ENCODE measurements at regions not wholly inside any gene's neighbourhood (a gene's known extent, or its start where the extent isn't known, plus 50 kb on each side); places are given as distances from the start of the nearest gene placed in this dataset.

GRCh38 chr6:9009931-9010330, 574.6 kb upstream of the SLC35B3 start:
- H3K36me3 ChIP-seq (ENCODE audit: low read depth, low read length): no peaks in the 10 kb centered on the region
- ChIA-PET POLR2A (ENCODE audit: unreplicated experiment) (no interaction called here), CTCF (no interaction called here)
- BruUV-seq (replicated peaks): no TSS peak
- ATAC-seq (no peak), DNase-seq (no peak)
- H4K20me1 ChIP-seq (ENCODE audit: low read length): no peaks in the 10 kb centered on the region
- no peak for TF ChIP-seq EZH2phosphoT487 (IDR thresholded peaks at IDR 0.05; ENCODE audit: borderline replicate concordance, low read length)
- TF ChIP-seq CTCF (conservative IDR thresholded peaks at IDR 0.05; ENCODE audit: low read depth, low read length): no peak
- no peak for TF ChIP-seq EZH2 (IDR thresholded peaks at IDR 0.05; ENCODE audit: low read length, unreplicated experiment)
- no peak overlapping the region for H3K4me3 ChIP-seq (ENCODE audit: low read length)
- no peaks in the 10 kb centered on the region for H3K9me2 ChIP-seq (replicated peaks; ENCODE audit: low read length)
- H2AFZ ChIP-seq (ENCODE audit: low read length): no peak overlapping the region
- no peaks in the 10 kb centered on the region for H3K4me1 ChIP-seq (ENCODE audit: insufficient read depth, low read length)
- H3K27ac ChIP-seq (ENCODE audit: low read length): no peak overlapping the region
- no peaks in the 10 kb centered on the region for H3F3A ChIP-seq (ENCODE audit: low read length, unreplicated experiment)
- intact Hi-C loops (cut with micrococcal nuclease): no loop called here
- no peak overlapping the region for H3K9ac ChIP-seq (ENCODE audit: low read length)
- H3K9me3 ChIP-seq (ENCODE audit: low read length): no peaks in the 10 kb centered on the region
- no peaks in the 10 kb centered on the region for H3K79me2 ChIP-seq (ENCODE audit: low read length)
- H3K27me3 ChIP-seq (ENCODE audit: low read length): no peaks in the 10 kb centered on the region
- H3K4me2 ChIP-seq (ENCODE audit: low read length): no peak overlapping the region

- Histone ChIP-seq H3F3A (ENCODE audit: low read length, unreplicated experiment) (no peaks in the 10 kb centered on the region), H3K4me2 (ENCODE audit: low read length) (no peak overlapping the region), H3K4me3 (ENCODE audit: low read length) (no peak overlapping the region), H3K9ac (ENCODE audit: low read length) (no peak overlapping the region), H4K20me1 (ENCODE audit: low read length) (no peaks in the 10 kb centered on the region), H3K9me3 (ENCODE audit: low read length) (no peaks in the 10 kb centered on the region), H3K36me3 (ENCODE audit: low read depth, low read length) (no peaks in the 10 kb centered on the region), H3K27me3 (ENCODE audit: low read length) (peaks cover 10% of the 10 kb centered on the region; the same call in 1 of the 2 replicates), H3K9me2 (replicated peaks; ENCODE audit: low read length) (no peaks in the 10 kb centered on the region), H3K27ac (ENCODE audit: low read length) (no peak overlapping the region), H3K4me1 (ENCODE audit: insufficient read depth, low read length) (no peaks in the 10 kb centered on the region), H2AFZ (ENCODE audit: low read length) (no peak overlapping the region), H3K79me2 (ENCODE audit: low read length) (no peaks in the 10 kb centered on the region)
- no TSS peak for BruUV-seq (replicated peaks)
- no peak for ATAC-seq
- no peak for TF ChIP-seq EZH2phosphoT487 (IDR thresholded peaks at IDR 0.05; ENCODE audit: borderline replicate concordance, low read length)
- no peak for TF ChIP-seq EZH2 (IDR thresholded peaks at IDR 0.05; ENCODE audit: low read length, unreplicated experiment)
- TF ChIP-seq CTCF (conservative IDR thresholded peaks at IDR 0.05; ENCODE audit: low read depth, low read length): no peak
- CTCF ChIA-PET: no interaction called here
- POLR2A ChIA-PET (ENCODE audit: unreplicated experiment): no interaction called here
- intact Hi-C loops (cut with micrococcal nuclease): no loop called here
- DNase-seq: no peak
Observed at GRCh38 chr6:9007027-9007426, 571.7 kb upstream of the SLC35B3 start.

- DNase-seq: no peak
- POLR2A ChIA-PET (ENCODE audit: unreplicated experiment): no interaction called here
- no peaks in the 10 kb centered on the region for H3K9me2 ChIP-seq (replicated peaks; ENCODE audit: low read length)
Observed at GRCh38 chr6:9002833-9003232, 567.5 kb upstream of the SLC35B3 start.

More at GRCh38 chr6:9002833-9003232, 567.5 kb upstream of the SLC35B3 start:
- H3K36me3 ChIP-seq (ENCODE audit: low read depth, low read length): no peaks in the 10 kb centered on the region
- H3K9me3 ChIP-seq (ENCODE audit: low read length): no peaks in the 10 kb centered on the region
- no peak for ATAC-seq
- CTCF ChIA-PET: no interaction called here
- no peak overlapping the region for H3K4me2 ChIP-seq (ENCODE audit: low read length)
- no peak overlapping the region for H3K9ac ChIP-seq (ENCODE audit: low read length)
- no peaks in the 10 kb centered on the region for H4K20me1 ChIP-seq (ENCODE audit: low read length)
- BruUV-seq (replicated peaks): no TSS peak
- TF ChIP-seq CTCF (conservative IDR thresholded peaks at IDR 0.05; ENCODE audit: low read depth, low read length) (no peak), EZH2 (IDR thresholded peaks at IDR 0.05; ENCODE audit: low read length, unreplicated experiment) (no peak), EZH2phosphoT487 (IDR thresholded peaks at IDR 0.05; ENCODE audit: borderline replicate concordance, low read length) (no peak)
- H3K27ac ChIP-seq (ENCODE audit: low read length): no peak overlapping the region
- H3K79me2 ChIP-seq (ENCODE audit: low read length): no peaks in the 10 kb centered on the region
- H3F3A ChIP-seq (ENCODE audit: low read length, unreplicated experiment): no peaks in the 10 kb centered on the region
- H3K4me1 ChIP-seq (ENCODE audit: insufficient read depth, low read length): no peaks in the 10 kb centered on the region
- intact Hi-C loops (cut with micrococcal nuclease): no loop called here
- no peak overlapping the region for H3K4me3 ChIP-seq (ENCODE audit: low read length)
- peaks cover 13% of the 10 kb centered on the region for H3K27me3 ChIP-seq (ENCODE audit: low read length)
- H2AFZ ChIP-seq (ENCODE audit: low read length): no peak overlapping the region

All from PC-3 (cell line).